HG03095 (cell line): ENCODE measurements at regions not wholly inside any gene's neighbourhood (a gene's known extent, or its start where the extent isn't known, plus 50 kb on each side); places are given as distances from the start of the nearest gene placed in this dataset.

ENCODE experiments used
- ATAC-seq: cut with Tn5 transposase; IDR thresholded peaks from one replicate; pipeline ENCODE4 v1.9.1; 2021; ENCODE audit warnings: moderate library complexity; ENCODE audit not compliant: unreplicated experiment

DNA sequence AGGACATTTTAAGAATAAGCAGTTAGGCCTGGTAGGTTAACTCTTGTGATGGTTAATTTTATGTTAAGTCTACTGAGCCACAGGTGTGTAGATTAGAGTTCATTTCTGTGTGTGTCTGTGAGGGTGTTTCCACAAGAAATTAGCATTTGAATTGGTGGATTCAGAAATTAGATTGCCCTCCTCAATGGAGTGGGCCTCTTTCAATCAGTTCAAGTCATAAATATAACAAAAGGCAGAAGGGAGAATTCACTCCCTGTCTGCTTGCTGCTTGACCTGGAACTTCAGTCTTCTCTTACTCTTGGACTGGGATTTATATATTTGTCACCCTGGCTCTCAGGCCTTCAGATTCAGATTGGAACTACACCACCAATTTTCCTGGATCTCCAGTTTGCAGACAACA is 55.3 kb upstream of the POM121L12 start:
- no peak for ATAC-seq

DNA sequence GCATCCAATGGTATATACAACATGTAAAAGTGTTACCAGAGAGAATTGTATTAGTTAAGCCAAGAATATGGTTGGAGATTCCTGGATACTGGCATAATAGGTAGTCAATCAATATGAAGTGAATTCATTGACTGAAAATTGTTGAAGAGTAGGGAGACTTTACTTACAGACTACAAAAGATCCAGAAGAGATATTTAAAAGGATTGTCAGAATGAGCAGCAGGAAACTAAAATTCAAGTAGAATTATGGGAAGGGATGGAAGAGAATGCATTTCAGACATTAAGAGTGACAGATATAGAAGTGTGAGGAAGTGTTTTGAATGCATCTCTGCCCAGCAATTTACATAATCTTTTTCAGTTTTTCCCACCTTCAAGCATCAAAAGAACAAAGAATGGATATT is 62.3 kb upstream of the POM121L12 start:
- ATAC-seq: no peak

DNA sequence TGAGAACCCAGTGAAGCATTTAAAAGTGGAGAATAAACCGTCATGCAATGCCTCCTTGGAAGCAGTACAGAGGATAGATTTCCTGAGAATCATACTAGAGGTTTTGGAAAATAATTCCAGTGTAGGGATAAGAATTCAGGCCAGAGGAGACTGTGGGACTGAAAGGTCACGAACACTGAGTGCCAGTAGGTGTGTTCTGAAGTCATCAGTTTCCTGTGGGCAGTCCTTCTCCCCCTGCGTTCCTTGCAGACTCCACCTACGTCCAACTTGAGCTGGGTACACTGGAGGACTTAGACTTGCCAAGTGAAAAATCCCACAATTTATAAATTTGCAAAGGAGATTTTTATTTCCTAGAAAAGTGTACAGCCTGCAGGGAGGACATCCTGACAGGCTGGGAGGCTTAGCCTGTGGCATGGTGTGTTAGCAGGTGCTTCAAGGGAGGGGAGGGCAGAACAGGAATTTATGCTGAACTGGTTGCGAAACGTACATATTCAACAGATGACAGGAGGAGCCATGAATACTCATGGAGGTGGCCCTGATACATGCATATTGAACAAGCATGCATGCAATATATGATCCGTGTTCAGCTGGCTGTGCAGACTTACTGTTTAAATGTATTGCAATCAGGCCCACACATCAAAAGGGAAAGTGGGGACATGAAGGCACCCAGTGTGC is 72.9 kb upstream of the POM121L12 start:
- no peak for ATAC-seq

DNA sequence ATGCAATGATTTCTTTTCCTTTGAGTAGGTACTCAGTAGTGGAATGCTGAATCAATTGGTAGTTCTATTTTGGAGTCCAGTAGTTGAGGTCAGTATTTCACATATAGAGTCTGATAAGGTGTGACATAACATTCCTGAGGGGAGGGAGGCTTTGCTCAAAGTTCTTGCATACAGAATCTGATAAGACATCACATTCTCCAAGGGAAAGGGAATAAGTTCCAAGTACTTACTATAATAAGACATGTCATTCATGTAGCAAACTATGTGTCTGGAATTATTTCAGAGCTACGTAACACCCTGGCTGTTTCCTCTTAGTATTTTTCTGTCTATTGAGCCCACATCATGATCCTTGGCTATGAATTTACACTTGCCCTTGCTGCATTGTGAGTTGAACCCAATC is 74.3 kb upstream of the POM121L12 start:
- ATAC-seq: no peak

DNA sequence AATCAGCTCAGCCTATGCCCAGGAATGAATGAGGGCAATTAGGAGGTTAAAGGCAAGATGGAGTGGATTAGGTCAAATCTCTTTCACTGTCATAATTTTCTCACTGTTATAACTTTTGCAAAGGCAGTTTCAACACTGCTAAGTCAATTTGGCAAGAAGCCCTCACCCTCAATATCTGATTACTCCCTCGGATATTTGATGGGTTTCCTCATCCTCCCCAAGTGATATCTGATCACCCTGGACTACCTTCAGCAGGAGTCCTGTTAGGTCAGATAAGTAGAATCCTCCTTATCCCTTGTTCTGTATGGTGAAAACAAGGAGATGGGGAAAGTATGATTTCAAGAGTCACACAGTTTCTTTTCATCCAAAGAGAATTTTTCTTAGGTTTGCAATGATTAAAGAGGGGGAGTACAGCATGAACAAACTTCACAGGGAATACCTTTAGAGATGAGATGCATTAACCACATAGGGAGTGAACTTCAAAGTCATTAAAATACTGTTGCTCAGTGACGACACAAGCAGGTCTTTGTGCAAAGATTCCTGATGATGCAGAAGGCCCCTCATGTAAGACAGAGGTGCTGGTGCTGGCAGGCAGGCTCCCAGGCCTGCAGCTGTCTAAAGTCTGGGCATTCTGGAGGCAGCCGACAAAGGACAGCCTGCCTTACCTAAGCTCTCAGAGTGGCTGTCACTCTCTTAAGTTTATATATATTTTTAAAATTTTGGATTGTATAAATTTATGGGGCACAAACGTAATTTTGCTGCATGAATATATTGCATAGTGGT is 75.4 kb upstream of the POM121L12 start:
- ATAC-seq: no peak

DNA sequence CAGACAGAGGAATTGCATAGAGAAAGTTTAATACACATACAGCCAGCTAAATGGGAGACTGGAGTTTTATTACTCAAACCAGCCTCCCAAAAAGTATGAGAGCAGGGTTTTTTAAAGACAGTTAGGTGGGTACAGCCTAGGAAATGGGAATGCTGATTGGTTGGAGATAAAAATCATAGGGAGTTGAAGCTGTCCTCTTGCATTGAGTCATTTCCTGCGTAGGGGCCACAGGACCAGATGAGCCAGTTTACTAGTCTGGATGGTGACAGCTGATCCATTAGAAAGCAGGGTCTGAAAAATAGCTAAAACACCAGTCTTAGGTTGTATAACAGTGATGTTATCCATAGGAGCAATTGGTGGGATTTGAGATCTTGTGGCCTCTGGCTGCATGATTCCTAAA is 76.1 kb upstream of the POM121L12 start:
- no peak for ATAC-seq

DNA sequence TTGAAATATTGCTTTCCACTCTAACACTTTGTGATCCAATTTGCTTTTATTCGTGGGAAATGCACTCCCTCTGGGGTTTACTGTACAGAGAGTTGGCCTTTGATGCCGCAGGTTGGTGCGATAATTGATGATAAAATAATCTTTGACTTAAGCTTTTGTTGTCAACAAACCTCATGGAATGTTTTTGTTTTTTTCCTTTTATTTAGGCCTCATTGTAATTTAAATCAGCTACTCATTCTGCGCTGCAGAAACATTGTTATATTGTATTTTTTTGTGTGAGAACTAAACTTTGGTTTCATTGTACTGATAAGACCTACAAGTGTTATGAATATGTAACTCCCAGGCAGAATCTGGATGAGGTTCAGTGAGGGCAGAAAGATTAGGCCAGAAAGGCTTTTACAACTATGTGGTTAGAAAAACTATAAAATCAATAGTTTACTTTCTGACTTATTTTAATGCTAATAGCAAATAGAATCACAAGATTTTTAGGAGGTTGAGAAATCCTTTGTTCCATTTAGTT is 76.8 kb upstream of the POM121L12 start:
- no peak for ATAC-seq

DNA sequence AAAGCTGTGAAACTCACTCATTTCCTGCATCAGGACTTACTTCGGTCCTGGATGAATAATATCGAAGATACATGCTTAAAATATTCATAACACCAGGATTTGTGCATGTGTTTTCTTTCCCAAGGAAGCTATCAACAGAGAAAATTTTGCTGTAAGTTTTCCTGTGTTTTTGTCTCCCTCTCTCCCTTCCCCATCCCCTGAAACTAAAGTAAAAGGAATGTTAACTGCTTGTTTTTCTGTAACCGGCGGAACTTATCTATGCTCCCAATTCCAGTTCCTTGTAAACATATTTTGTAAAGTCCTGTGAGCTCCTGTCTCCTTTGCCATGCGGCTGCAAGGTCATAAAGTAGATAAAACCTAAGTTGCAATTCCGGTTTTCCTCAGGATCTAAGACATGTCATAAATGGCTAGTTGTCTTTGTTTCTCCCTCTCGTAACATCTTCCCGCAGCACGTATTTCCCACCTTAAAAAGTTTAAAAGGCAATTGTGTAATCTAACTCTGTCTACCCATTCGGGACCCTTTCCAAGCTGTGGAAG is 79.0 kb upstream of the POM121L12 start:
- no peak for ATAC-seq

DNA sequence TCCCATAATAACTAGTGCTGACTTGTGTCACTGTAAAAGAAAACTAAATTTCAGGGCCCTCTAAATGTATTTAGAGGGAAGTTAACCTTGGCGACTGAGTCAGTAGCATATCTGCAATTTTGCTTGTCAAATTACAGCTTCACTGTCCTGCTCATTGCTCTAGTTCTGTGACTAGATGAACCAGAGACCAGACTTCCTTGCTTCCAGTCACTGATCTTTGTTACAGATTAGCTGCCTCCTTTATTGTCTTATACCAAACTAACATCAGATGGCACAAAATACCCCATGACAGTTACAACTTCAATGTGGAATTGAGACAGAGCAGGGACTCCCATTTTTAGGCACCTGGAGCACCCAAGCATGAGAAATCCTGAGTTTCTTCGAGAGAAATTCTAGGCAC is 79.9 kb upstream of the POM121L12 start:
- no peak for ATAC-seq

DNA sequence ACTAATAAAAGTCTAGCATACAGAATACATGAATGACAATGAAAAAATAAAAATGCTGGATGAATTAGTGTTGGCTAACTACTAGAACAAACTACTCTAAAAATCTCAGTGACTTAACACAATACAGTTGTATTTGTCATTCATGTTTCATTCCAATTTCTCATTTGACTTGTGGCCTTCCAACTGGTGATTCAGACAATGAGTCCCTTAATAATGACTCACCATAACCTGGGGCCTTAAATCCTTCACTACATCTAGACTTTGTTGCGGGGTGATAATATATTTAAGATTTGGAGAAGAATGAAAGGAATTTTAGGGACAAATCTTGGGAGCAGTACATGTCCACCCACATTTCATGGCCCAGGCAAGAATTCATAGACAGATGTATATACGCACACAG is 90.5 kb upstream of the POM121L12 start:
- ATAC-seq: no peak

DNA sequence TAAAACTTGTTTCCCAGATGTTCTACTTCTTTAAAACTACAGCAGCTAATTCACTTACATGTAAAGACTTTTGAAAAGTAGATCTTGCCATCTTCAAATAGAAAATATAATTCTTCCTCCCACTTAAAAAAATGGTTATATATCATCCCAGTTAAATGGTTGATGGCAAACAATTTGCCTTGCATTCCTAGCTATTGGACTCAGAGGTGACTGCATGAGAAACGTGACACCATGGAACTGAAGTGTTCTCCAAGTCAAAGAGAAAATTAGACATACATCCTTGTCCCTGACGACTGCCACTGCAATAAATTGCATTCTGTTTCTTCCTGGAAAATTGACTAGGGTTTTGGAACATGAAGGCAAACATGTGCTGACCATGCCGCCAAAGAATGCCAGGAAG is 95.0 kb upstream of the POM121L12 start:
- ATAC-seq: no peak

DNA sequence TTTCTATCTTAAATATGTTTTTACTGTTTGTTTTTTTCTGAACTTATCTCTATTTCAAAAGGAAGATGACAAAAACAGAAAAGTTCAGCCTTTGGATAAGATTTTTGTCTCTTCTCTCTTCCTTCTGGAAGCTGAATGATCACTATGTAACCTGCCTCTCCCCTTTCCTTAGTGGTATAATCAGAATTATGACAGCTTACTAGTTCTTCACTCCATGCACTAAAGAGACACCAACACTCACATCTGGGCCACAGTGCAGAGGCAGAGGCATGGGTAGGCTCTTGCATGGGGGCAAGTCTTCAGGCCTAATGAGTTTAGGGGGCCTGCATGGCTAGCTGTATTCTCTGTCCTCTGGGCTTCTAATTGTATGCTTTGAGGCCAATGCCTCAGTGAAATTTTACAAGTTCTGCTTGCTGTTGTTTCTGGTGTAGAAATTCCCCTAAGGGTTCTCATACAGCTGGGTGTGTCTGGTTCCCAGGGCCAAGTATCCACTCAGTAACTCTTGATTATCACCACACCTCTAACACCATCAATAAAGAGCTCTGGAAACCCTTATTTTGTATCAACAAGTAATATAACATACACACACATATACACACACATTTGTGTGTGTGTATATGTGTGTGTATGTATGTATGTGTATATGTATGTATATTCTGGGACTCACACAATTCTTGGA is 96.8 kb upstream of the POM121L12 start:
- no peak for ATAC-seq

DNA sequence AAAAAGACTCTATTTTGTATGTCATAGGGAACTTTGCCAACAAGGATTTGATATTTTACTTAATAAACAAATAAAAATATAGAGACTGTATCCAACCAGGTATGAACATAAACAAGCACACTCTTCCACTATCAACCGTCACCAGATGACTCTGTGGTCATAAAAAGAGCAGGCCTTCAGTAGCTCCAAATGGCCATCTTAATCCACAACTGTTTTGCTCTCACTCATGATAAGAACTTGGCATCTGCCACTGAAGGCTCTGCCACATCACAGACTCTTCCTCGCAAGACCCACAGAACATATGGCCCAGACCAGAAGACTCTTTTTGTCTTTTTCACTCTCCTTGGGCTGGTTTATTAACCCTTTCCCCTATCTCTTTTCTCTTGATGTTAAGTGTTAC is 98.7 kb upstream of the POM121L12 start:
- ATAC-seq: no peak

DNA sequence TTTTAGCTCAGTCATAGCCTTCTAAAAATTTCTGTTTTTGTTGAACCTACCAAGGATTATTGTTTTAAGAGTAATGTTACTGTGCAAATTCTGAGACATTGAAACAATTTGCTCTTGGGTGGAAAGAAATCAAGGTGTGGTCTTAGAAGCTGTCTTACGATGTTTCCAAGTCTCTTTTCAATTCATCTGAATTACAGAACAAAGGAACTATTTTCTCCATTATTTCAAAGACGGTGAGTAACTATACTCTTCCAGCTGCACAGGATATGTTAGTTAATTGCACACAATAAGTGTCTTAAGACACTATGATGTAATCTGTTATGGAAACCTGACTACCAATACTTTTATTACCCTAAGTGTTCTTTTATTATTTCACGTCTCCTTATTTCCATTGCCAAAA is 106.8 kb upstream of the POM121L12 start:
- ATAC-seq: no peak

DNA sequence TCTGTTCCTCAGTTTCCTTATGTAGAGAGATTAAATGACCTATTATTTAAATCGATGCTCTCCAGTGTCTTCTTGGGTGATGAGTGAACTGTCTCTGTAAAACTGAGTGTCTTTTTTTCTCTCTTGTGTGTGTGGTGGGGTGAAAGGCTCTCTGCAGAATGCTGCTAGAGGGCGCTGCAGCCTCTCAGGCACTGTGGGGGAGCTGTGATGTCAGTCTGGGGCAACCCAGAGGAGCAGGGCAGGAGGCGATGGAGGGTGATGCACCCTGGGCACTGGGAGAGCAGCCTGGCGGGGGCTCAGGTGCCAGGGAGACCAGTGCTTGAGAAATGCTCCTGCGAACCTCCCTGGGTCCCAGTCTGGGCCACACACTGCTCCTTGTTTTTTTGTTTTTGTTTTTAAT is 110.1 kb upstream of the POM121L12 start:
- no peak for ATAC-seq

DNA sequence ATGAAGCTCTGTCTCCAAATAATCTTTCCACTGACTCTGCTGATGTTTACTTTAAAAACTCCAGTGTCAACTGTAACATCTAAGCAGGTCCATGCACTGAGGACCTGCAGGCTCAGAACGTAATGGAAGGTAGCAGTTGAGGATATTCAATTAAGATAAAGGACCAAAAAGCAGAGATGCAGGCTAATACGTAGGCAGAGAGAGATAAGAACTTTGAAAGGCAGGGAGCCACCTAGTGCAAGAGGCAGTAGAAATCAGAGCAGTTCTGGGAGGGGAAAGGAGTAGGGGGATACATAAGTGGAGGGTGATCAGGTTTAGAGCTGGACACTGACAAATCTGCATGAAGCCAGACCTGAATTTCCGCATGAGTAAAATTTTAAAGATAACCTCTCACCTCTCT is 114.5 kb upstream of the POM121L12 start:
- no peak for ATAC-seq

DNA sequence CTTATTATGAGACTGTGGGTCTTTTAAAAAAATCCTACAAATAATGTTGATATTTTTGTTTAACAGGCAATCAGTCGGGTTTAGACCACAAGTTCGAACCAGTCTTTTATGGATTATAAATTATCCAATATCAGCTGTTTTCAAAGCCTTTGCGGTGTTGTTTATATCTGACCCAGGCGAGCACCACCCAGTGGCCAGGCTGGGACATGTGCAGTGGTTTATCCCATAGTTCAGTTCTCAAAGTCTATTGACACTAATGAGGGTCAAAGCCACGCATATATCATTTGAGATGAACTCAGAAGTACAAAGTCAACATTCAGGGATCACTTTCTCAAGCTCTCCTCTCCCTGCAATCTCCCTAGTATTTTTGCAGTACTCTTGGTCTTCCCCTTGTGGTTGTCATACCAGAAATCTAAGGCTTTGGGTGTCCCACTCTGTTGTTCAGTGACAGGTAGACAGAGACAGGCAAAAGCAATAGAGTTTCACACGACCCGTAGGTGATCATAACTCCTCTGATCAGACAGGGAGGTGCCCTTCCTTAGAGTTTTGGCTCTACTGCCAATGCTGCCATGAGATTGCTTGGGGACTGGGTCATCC is 117.4 kb upstream of the POM121L12 start:
- no peak for ATAC-seq

DNA sequence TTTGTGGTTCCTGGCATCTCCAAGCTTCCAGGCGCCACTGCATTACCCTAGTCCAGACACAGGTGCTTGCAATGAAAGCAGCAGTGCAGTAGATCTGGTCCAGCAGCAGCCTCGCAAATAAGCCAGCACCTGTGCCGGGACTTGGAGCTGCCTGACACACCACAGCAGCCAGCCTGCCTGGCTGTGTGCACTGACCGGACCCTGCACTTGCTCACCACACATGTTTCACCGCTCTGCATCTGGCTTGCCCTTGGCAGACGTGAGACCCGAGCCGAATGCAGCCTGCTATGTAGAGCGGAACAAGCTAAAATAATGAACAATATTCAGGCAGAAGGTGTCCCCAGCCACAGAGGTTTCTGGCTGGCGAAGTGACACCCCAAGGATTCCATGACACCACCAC is 123.6 kb upstream of the POM121L12 start:
- ATAC-seq: no peak

DNA sequence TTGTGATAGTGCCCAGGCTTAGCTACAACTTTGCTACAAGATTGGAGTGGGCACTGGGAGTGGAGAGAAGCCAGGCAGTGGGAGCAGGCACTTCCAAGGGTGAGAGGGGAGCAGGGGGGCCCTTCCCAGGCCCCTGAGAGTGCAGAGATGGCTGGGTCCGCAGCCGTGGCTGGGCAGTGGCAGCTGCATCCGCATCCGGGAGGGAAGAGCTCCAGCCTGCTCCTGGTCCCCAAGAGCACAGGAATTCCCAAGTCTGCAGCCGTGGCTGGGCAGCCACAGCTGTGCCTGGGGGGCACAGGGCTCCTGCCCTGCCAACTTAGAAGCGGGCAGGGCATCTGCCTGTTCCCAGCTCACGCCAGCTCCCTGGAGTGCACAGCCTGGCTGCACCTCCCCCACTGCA is 124.1 kb upstream of the POM121L12 start:
- no peak for ATAC-seq

DNA sequence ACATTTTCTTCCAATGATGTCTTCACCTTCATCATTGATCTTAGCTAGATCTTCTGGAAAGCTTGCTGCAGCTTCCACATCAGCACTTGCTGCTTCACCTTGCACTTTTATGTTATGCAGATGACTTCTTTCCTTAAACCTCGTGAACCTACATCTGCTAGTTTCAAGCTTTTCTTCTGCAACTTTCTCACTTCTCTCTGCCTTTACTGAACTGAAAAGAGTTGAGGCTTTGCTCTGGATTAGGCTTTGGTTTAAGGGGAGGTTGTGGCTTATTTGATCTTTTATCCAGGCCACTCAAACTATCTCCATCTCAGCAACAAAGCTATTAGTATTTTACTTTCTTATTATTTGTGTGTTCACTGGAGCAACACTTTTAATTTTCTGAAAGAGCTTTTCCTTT is 125.5 kb upstream of the POM121L12 start:
- ATAC-seq: no peak

DNA sequence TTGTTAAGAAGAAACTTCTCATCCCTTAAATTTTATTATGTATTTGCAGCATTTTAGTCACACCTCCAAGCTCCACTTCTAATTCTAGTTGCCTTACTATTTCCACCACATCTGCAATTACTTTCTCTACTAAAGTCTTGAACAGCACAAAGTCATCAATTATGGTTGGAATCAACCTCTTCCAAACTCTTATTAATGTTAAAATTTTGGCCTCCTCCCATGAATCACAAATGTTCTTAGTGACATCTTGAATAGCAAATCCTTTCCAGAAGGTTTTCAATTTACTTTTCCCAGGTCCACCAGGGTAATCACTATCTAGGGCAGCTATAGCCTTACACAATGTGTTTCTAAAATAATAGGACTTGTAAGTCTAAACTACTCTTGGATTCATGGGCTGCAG is 126.3 kb upstream of the POM121L12 start:
- no peak for ATAC-seq
